IMR-90 (cell line): ENCODE measurements at regions not wholly inside any gene's neighbourhood (a gene's known extent, or its start where the extent isn't known, plus 50 kb on each side); places are given as distances from the start of the nearest gene placed in this dataset.

Source experiments
- ATAC-seq: fragments of 200-7000 bp; cut with Tn5 transposase; 2 replicates; pipeline ENCODE4 v1.9.1; 2020; ENCODE audit warnings: low read depth, mild to moderate bottlenecking, moderate library complexity
- BruUV-seq: library from RNA; stranded (reverse); fragments of 400-500 nt; replicated peaks from 2 replicates; lab custom pipeline; 2021; lab: Mats Ljungman, UMichigan
- CTCF ChIA-PET: fragments of 300-600 bp; formaldehyde crosslinking; extraction: SDS; loops from one replicate; lab custom pipeline; 2021; ENCODE audit warnings: antibody characterized with exemption; lab: Yijun Ruan, JAX
- POLR2A ChIA-PET: fragments of 300-600 bp; sonication (Branson Sonifier 250); formaldehyde crosslinking; loops from one replicate; lab custom pipeline; 2022; ENCODE audit warnings: antibody characterized with exemption; ENCODE audit not compliant: unreplicated experiment; lab: Charles Lee
- DNase-seq: peaks from one replicate; pipeline ENCODE4 v3.0.0; 2013
- H2AFZ ChIP-seq: replicated peaks from 2 replicates; pipeline ENCODE3; 2013; ENCODE audit warnings: low read length, mild to moderate bottlenecking; ENCODE audit not compliant: poor library complexity
- H2AK5ac ChIP-seq: 2 replicates; pipeline ENCODE4 v1.6.1; 2013; ENCODE audit warnings: low read depth, low read length, inconsistent platforms
- H2AK9ac ChIP-seq: replicated peaks from 2 replicates; pipeline ENCODE3; 2013; ENCODE audit warnings: mild to moderate bottlenecking, low read depth, low read length, moderate library complexity; ENCODE audit not compliant: poor library complexity
- H2BK120ac ChIP-seq: 2 replicates; pipeline ENCODE4 v1.6.1; 2013; ENCODE audit warnings: low read depth, low read length, inconsistent platforms
- H2BK15ac ChIP-seq: 3 replicates; pipeline ENCODE4 v1.6.1; 2013; ENCODE audit warnings: low read depth, low read length, inconsistent platforms
- H2BK20ac ChIP-seq: 2 replicates; pipeline ENCODE4 v1.6.1; 2013; ENCODE audit warnings: low read depth, mild to moderate bottlenecking, inconsistent platforms, low read length, moderate library complexity
- H2BK5ac ChIP-seq: 2 replicates; pipeline ENCODE4 v1.6.1; 2013; ENCODE audit warnings: mild to moderate bottlenecking, low read depth, low read length, inconsistent platforms; ENCODE audit not compliant: poor library complexity, severe bottlenecking
- H3K14ac ChIP-seq: replicated peaks from 2 replicates; pipeline ENCODE4 v1.6.1; 2013; ENCODE audit warnings: low read depth, low read length, inconsistent platforms
- H3K18ac ChIP-seq: 2 replicates; pipeline ENCODE4 v1.6.1; 2013; ENCODE audit warnings: low read depth, low read length, control low read depth
- H3K23ac ChIP-seq: 2 replicates; pipeline ENCODE4 v1.6.1; 2013; ENCODE audit warnings: low read depth, low read length, inconsistent platforms
- H3K27ac ChIP-seq: 2 replicates; pipeline ENCODE4 v1.5.1; 2013; ENCODE audit warnings: mild to moderate bottlenecking, control low read depth, low read length; ENCODE audit not compliant: insufficient read depth
- H3K27me3 ChIP-seq: 2 replicates; pipeline ENCODE4 v1.6.1; 2013; ENCODE audit warnings: low read length; ENCODE audit not compliant: control insufficient read depth, insufficient read depth
- H3K36me3 ChIP-seq: 2 replicates; pipeline ENCODE4 v1.6.1; 2013; ENCODE audit warnings: low read length, mixed read lengths; ENCODE audit not compliant: control insufficient read depth, insufficient read depth
- H3K4ac ChIP-seq: 2 replicates; pipeline ENCODE4 v1.6.1; 2013; ENCODE audit warnings: low read depth, low read length, inconsistent platforms
- H3K4me1 ChIP-seq: 2 replicates; pipeline ENCODE4 v1.6.1; 2013; ENCODE audit warnings: low read length, mixed read lengths; ENCODE audit not compliant: control insufficient read depth, insufficient read depth
- H3K4me2 ChIP-seq: 2 replicates; pipeline ENCODE4 v1.6.1; 2013; ENCODE audit warnings: low read depth, mild to moderate bottlenecking, control low read depth, low read length, moderate library complexity
- H3K4me3 ChIP-seq: 2 replicates; pipeline ENCODE4 v1.5.1; 2013; ENCODE audit warnings: low read depth, mild to moderate bottlenecking, control low read depth, low read length, moderate library complexity; ENCODE audit not compliant: insufficient read depth
- H3K56ac ChIP-seq: 2 replicates; pipeline ENCODE4 v1.6.1; 2013; ENCODE audit warnings: low read length, inconsistent platforms; ENCODE audit not compliant: insufficient read depth; ENCODE audit errors: extremely low read depth
- H3K79me1 ChIP-seq, 2 experiments: 2 replicates each; pipeline ENCODE4 v1.6.1; 2013; ENCODE audit warnings: low read length in 2 of 2, inconsistent platforms in 1 of 2, low read depth in 1 of 2
- H3K9ac ChIP-seq: 2 replicates; pipeline ENCODE4 v1.6.1; 2013; ENCODE audit warnings: low read depth, low read length, control low read depth
- H3K9me1 ChIP-seq: 2 replicates; pipeline ENCODE4 v1.6.1; 2013; ENCODE audit warnings: low read length, inconsistent platforms; ENCODE audit not compliant: insufficient read depth
- H3K9me3 ChIP-seq: 2 replicates; pipeline ENCODE4 v1.6.1; 2013; ENCODE audit warnings: low read length; ENCODE audit not compliant: control insufficient read depth, insufficient read depth
- H4K20me1 ChIP-seq: 2 replicates; pipeline ENCODE4 v1.6.1; 2013; ENCODE audit warnings: low read length, inconsistent platforms; ENCODE audit not compliant: insufficient read depth
- H4K5ac ChIP-seq: 2 replicates; pipeline ENCODE4 v1.6.1; 2013; ENCODE audit warnings: mild to moderate bottlenecking, low read depth, low read length, control low read depth
- H4K8ac ChIP-seq, 2 experiments: 2 replicates each; pipeline ENCODE4 v1.6.1; 2013; ENCODE audit warnings: low read depth in 2 of 2, low read length in 2 of 2, control low read depth in 1 of 2, inconsistent platforms in 1 of 2
- H4K91ac ChIP-seq: 2 replicates; pipeline ENCODE4 v1.6.1; 2013; ENCODE audit warnings: low read depth, low read length, inconsistent platforms; ENCODE audit not compliant: insufficient read depth
- BHLHE40 ChIP-seq: fragments of 150-350 bp; IDR thresholded peaks from 2 replicates; pipeline ENCODE4 v1.6.1; 2016; ENCODE audit warnings: mild to moderate bottlenecking, low read depth, low read length
- FOS ChIP-seq: fragments of 150-350 bp; IDR thresholded peaks from 2 replicates; pipeline ENCODE4 v1.6.1; 2016; ENCODE audit warnings: low read depth, low read length
- MAFK ChIP-seq: IDR thresholded peaks from 2 replicates; pipeline ENCODE4 v1.6.1; 2012; ENCODE audit warnings: low read depth, low read length, improper control_type of control experiment
- MAZ ChIP-seq: IDR thresholded peaks from 2 replicates; pipeline ENCODE4 v1.6.1; 2012; ENCODE audit warnings: low read depth, mild to moderate bottlenecking, low read length, improper control_type of control experiment, moderate library complexity, borderline replicate concordance
- MXI1 ChIP-seq: IDR thresholded peaks from 2 replicates; pipeline ENCODE4 v1.6.1; 2012; ENCODE audit warnings: low read depth, mild to moderate bottlenecking, low read length, moderate library complexity, borderline replicate concordance
- POLR2A ChIP-seq: IDR thresholded peaks from 2 replicates; pipeline ENCODE4 v1.6.1; 2012; ENCODE audit warnings: mild to moderate bottlenecking, low read depth, low read length
- RFX5 ChIP-seq: IDR thresholded peaks from 2 replicates; pipeline ENCODE4 v1.8.0; 2012; ENCODE audit warnings: low read depth, mild to moderate bottlenecking, low read length, moderate library complexity
- WGBS, 2 experiments: methylation state at CpG; one replicate each; pipeline versions ENCODE4 v1.1.5 to v1.1.7; 2013; ENCODE audit warnings: missing lambda C conversion rate in 2 of 2; ENCODE audit not compliant: insufficient read length in 1 of 2; ENCODE audit errors: extremely low coverage in 2 of 2; 5-methylcytosine and 5-hydroxymethylcytosine counted together
- dilution Hi-C: fragments of 300-500 bp; cut with HindIII; formaldehyde crosslinking; loops from one replicate; pipeline ENCODE4 v1.14.3; 2018; ENCODE audit warnings: low sequenced_read_pairs; ENCODE audit not compliant: unreplicated experiment
- in situ Hi-C: fragments of 300-500 bp; cut with MboI; formaldehyde crosslinking; loops from 3 replicates; pipeline ENCODE4 v1.14.3; 2019; ENCODE audit warnings: low sequenced_read_pairs, inconsistent platforms, mixed read lengths
- intact Hi-C: fragments of 100-400 bp; cut with micrococcal nuclease; formaldehyde crosslinking; loops from 2 replicates; pipeline ENCODE4 v1.10.0; 2022
- TF ChIP-seq, protein P1 (sequence below): conservative IDR thresholded peaks from 2 replicates; pipeline ENCODE4 v1.5.1; 2012; ENCODE audit warnings: mild to moderate bottlenecking, low read depth, low read length, improper control_type of control experiment

DNA sequence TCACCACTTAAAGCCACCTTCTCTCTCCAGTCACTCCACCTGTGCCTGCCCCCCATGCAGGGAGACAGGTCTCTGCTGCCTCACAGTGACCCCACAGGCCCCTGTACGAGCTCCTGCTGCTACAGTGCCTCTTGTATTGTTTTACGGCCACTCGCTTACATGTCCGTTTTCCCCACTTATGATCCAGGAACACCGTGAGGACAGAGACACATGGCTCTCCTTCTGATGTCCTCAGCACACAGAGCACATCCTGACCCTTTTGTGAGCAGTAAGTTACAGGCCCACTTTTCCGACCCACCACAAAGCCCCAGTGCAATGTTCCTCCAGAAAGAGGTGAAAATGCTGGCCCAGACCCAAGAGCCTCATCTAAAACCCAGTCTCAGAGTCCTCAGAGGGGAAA is 84.8 kb upstream of the GNAO1 start:
- no peak overlapping the region for H3K9ac ChIP-seq

More for the DNA sequence above, 84.8 kb upstream of the GNAO1 start:
- no peak overlapping the region for H3K56ac ChIP-seq
- H3K79me1 ChIP-seq: no peaks in the 10 kb centered on the region
- no peaks in the 10 kb centered on the region for H3K4me1 ChIP-seq
- no peak overlapping the region for H4K5ac ChIP-seq
- in situ Hi-C loops: no loop called here
- ChIA-PET CTCF (no interaction called here), POLR2A (no interaction called here)
- no peaks in the 10 kb centered on the region for H3K9me3 ChIP-seq
- no peak overlapping the region for H3K23ac ChIP-seq
- H2BK5ac ChIP-seq: no peak overlapping the region
- DNase-seq (no peak), ATAC-seq (no peak)
- H3K4ac ChIP-seq: no peak overlapping the region
- no peak overlapping the region for H3K4me2 ChIP-seq
- H3K4me3 ChIP-seq: no peak overlapping the region
- no peak overlapping the region for H3K14ac ChIP-seq
- H2AK5ac ChIP-seq: no peak overlapping the region
- no peak overlapping the region for H3K18ac ChIP-seq
- WGBS, 2 experiments: 72% methylated on average over 4 of the region's 6 CpGs; no CpG with 5 or more reads in 1 of the 2 experiments
- H4K8ac ChIP-seq: no peak overlapping the region
- H2BK15ac ChIP-seq: no peak overlapping the region
- no peak overlapping the region for H2BK120ac ChIP-seq
- H4K20me1 ChIP-seq: no peaks in the 10 kb centered on the region
- H4K91ac ChIP-seq: no peak overlapping the region
- no peak overlapping the region for H2BK20ac ChIP-seq
- BruUV-seq: no TSS peak
- H3K27me3 ChIP-seq: no peaks in the 10 kb centered on the region; the same call in 1 of the 2 replicates
- no peak overlapping the region for H2AFZ ChIP-seq
- TF ChIP-seq RFX5: no peak
- TF ChIP-seq, protein P1, sequence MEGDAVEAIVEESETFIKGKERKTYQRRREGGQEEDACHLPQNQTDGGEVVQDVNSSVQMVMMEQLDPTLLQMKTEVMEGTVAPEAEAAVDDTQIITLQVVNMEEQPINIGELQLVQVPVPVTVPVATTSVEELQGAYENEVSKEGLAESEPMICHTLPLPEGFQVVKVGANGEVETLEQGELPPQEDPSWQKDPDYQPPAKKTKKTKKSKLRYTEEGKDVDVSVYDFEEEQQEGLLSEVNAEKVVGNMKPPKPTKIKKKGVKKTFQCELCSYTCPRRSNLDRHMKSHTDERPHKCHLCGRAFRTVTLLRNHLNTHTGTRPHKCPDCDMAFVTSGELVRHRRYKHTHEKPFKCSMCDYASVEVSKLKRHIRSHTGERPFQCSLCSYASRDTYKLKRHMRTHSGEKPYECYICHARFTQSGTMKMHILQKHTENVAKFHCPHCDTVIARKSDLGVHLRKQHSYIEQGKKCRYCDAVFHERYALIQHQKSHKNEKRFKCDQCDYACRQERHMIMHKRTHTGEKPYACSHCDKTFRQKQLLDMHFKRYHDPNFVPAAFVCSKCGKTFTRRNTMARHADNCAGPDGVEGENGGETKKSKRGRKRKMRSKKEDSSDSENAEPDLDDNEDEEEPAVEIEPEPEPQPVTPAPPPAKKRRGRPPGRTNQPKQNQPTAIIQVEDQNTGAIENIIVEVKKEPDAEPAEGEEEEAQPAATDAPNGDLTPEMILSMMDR: no peak
- no peak for TF ChIP-seq MAFK
- no peak for TF ChIP-seq FOS
- no peak for TF ChIP-seq MXI1
- no peak for TF ChIP-seq MAZ
- TF ChIP-seq BHLHE40: no peak
- TF ChIP-seq POLR2A: no peak
- intact Hi-C loops: no loop called here
- H3K9me1 ChIP-seq: no peaks in the 10 kb centered on the region
- dilution Hi-C loops: no loop called here
- H3K36me3 ChIP-seq: no peaks in the 10 kb centered on the region
- no peak overlapping the region for H2AK9ac ChIP-seq
- no peak overlapping the region for H3K27ac ChIP-seq
